ENCODE measurements at regions not wholly inside any gene's neighbourhood (a gene's known extent, or its start where the extent isn't known, plus 50 kb on each side); places are given as distances from the start of the nearest gene placed in this dataset.

DNA sequence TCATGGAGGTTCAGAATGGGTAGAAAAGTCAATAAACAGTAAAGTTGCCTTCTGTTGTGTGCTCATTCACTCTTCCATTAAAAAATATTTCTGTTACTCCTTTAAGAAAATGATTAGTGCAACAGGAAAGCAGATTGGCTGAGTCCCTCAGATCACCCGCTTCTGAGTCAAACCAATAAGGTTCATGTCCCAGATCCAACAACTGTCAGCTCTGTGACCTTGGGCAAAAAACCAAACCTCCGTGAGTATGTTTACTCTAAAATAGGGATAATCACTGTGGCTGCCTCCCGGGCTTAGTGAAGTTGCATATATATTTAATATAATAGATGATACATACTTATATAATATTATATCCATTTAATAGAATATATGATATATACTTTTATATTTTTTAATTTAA, 698.5 kb upstream of the RBFOX1 start:
- H3K4me1 ChIP-seq (ENCODE audit: low read length), result no peaks in the 10 kb centered on the region
- no peaks in the 10 kb centered on the region for H3K9me3 ChIP-seq (ENCODE audit: low read length)
- H3K36me3 ChIP-seq (ENCODE audit: insufficient read depth, low read length), result no peaks in the 10 kb centered on the region
- H3K4me2 ChIP-seq (ENCODE audit: low read depth, low read length, poor library complexity, severe bottlenecking), result no peak overlapping the region
- H3K27me3 ChIP-seq (ENCODE audit: low read length), result no peaks in the 10 kb centered on the region
- H2AFZ ChIP-seq (ENCODE audit: low read length), result no peak overlapping the region
- no peak overlapping the region for H3K9ac ChIP-seq (ENCODE audit: low read length)
- DNase-seq, result no peak
- H3K4me3 ChIP-seq (ENCODE audit: low read length), result no peak overlapping the region
- H3K79me2 ChIP-seq (ENCODE audit: low read length), result no peaks in the 10 kb centered on the region
- no peaks in the 10 kb centered on the region for H3K9me2 ChIP-seq (replicated peaks; ENCODE audit: insufficient read depth, low read length)
- H4K20me1 ChIP-seq (ENCODE audit: insufficient read depth, low read depth, low read length), result no peaks in the 10 kb centered on the region
- H3K27ac ChIP-seq (ENCODE audit: low read length), result no peak overlapping the region

DNA sequence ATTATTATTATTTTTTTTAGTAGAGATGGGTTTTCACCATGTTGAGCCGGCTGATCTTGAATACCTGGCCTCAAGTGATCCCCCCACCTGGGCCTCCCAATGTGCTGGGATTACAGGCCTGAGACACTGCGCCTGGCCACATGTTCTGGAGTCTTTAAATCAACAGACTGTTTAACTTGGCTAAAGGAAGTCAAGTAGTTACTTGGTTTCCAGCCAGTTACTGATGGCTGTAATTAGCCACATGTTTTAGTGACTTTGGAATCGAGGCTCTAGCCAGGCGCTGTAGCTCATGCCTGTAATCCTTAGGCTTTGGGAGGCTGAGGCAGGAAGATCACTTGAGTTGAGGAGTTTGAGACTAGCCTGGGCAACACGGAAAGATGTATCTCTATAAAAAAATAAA, 699.2 kb upstream of the RBFOX1 start:
- Histone ChIP-seq H3K9ac (ENCODE audit: low read length) (no peak overlapping the region), H3K36me3 (ENCODE audit: insufficient read depth, low read length) (no peaks in the 10 kb centered on the region), H3K4me2 (ENCODE audit: low read depth, low read length, poor library complexity, severe bottlenecking) (no peak overlapping the region), H3K27me3 (ENCODE audit: low read length) (no peaks in the 10 kb centered on the region), H3K4me3 (ENCODE audit: low read length) (no peak overlapping the region), H3K27ac (ENCODE audit: low read length) (no peak overlapping the region), H3K79me2 (ENCODE audit: low read length) (no peaks in the 10 kb centered on the region), H3K4me1 (ENCODE audit: low read length) (no peaks in the 10 kb centered on the region), H3K9me2 (replicated peaks; ENCODE audit: insufficient read depth, low read length) (no peaks in the 10 kb centered on the region), H2AFZ (ENCODE audit: low read length) (no peak overlapping the region), H3K9me3 (ENCODE audit: low read length) (no peaks in the 10 kb centered on the region), H4K20me1 (ENCODE audit: insufficient read depth, low read depth, low read length) (no peaks in the 10 kb centered on the region)
- no peak for DNase-seq

DNA sequence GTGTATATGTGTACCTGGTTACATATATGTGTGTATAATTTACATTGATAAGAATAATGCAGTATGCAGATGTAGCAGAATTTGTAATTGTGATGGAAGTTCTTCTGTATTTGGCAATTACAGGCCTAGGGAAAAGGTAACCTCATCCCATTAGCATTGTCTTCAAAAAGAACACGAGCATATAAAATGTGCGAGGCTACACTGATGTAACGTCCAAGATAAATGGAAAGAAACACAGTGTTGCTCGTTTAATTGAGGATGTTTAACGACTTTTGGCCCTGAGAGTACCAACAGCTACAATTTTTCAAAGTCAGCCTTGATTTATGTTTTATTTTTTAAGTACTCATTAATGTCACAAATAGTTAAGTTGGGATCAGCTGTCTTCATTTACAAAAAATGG, 703.5 kb upstream of the RBFOX1 start:
- H3K4me3 ChIP-seq (ENCODE audit: low read length), result no peak overlapping the region
- DNase-seq, result no peak
- H3K9ac ChIP-seq (ENCODE audit: low read length), result no peak overlapping the region
- H3K4me2 ChIP-seq (ENCODE audit: low read depth, low read length, poor library complexity, severe bottlenecking), result no peak overlapping the region
- no peaks in the 10 kb centered on the region for H3K9me2 ChIP-seq (replicated peaks; ENCODE audit: insufficient read depth, low read length)
- H3K27me3 ChIP-seq (ENCODE audit: low read length), result no peaks in the 10 kb centered on the region
- no peaks in the 10 kb centered on the region for H4K20me1 ChIP-seq (ENCODE audit: insufficient read depth, low read depth, low read length)
- H2AFZ ChIP-seq (ENCODE audit: low read length), result no peak overlapping the region
- H3K36me3 ChIP-seq (ENCODE audit: insufficient read depth, low read length), result no peaks in the 10 kb centered on the region
- H3K9me3 ChIP-seq (ENCODE audit: low read length), result peaks cover 7% of the 10 kb centered on the region
- no peaks in the 10 kb centered on the region for H3K4me1 ChIP-seq (ENCODE audit: low read length)
- no peaks in the 10 kb centered on the region for H3K79me2 ChIP-seq (ENCODE audit: low read length)
- no peak overlapping the region for H3K27ac ChIP-seq (ENCODE audit: low read length)

DNA sequence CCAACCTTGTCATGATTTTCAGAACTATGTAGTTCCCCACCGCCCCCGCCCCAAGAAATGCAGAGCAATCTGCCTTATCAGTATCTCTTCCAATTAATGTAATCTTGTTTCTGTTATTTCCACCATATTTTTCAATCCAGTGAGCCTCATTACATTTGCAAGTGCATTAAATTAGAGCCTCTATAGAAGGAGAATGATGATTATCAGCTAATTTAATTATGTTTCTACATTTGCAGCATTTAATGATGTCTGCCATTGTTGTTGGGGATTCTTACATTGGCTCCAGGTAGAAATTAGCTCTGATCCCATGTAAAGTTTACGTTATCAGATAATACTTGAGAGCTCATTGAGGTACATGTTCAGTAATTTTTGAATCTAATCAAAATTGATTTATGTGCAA, 707.0 kb upstream of the RBFOX1 start:
- Histone ChIP-seq H3K9me3 (ENCODE audit: low read length) (peaks cover 7% of the 10 kb centered on the region), H3K4me1 (ENCODE audit: low read length) (no peaks in the 10 kb centered on the region), H4K20me1 (ENCODE audit: insufficient read depth, low read depth, low read length) (no peaks in the 10 kb centered on the region), H2AFZ (ENCODE audit: low read length) (no peak overlapping the region), H3K27ac (ENCODE audit: low read length) (no peak overlapping the region), H3K9ac (ENCODE audit: low read length) (no peak overlapping the region), H3K4me2 (ENCODE audit: low read depth, low read length, poor library complexity, severe bottlenecking) (no peak overlapping the region), H3K4me3 (ENCODE audit: low read length) (no peak overlapping the region), H3K36me3 (ENCODE audit: insufficient read depth, low read length) (no peaks in the 10 kb centered on the region), H3K9me2 (replicated peaks; ENCODE audit: insufficient read depth, low read length) (no peaks in the 10 kb centered on the region), H3K27me3 (ENCODE audit: low read length) (no peaks in the 10 kb centered on the region), H3K79me2 (ENCODE audit: low read length) (no peaks in the 10 kb centered on the region)
- DNase-seq, result no peak

DNA sequence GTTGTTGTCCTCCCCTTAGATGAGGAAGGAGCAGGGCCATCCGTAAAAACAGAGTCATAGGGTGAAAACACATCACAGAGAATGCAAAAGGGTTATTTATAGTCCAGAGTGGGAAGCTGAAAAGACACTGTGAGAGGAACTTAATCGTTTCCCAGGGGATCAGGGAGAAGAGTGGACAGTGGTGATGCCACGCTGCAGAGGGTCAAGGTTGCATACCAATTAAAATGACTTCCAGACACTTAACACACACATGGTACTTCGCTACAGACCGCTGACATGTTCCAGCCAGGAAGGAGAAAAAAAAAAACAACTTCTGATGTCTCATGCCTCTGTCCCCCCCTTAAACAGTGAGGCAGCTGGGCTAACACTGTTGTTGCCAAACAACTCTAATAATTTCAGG, 713.8 kb upstream of the RBFOX1 start:
- no peak overlapping the region for H3K27ac ChIP-seq (ENCODE audit: low read length)
- no peaks in the 10 kb centered on the region for H3K9me2 ChIP-seq (replicated peaks; ENCODE audit: insufficient read depth, low read length)
- peaks cover 8% of the 10 kb centered on the region; the same call in 1 of the 2 replicates for H3K9me3 ChIP-seq (ENCODE audit: low read length)
- no peak overlapping the region for H3K4me3 ChIP-seq (ENCODE audit: low read length)
- no peaks in the 10 kb centered on the region for H3K36me3 ChIP-seq (ENCODE audit: insufficient read depth, low read length)
- H3K4me1 ChIP-seq (ENCODE audit: low read length), result no peaks in the 10 kb centered on the region
- no peaks in the 10 kb centered on the region for H3K27me3 ChIP-seq (ENCODE audit: low read length)
- H4K20me1 ChIP-seq (ENCODE audit: insufficient read depth, low read depth, low read length), result no peaks in the 10 kb centered on the region
- H3K79me2 ChIP-seq (ENCODE audit: low read length), result no peaks in the 10 kb centered on the region
- DNase-seq, result no peak
- H3K9ac ChIP-seq (ENCODE audit: low read length), result no peak overlapping the region
- no peak overlapping the region for H3K4me2 ChIP-seq (ENCODE audit: low read depth, low read length, poor library complexity, severe bottlenecking)
- H2AFZ ChIP-seq (ENCODE audit: low read length), result no peak overlapping the region

DNA sequence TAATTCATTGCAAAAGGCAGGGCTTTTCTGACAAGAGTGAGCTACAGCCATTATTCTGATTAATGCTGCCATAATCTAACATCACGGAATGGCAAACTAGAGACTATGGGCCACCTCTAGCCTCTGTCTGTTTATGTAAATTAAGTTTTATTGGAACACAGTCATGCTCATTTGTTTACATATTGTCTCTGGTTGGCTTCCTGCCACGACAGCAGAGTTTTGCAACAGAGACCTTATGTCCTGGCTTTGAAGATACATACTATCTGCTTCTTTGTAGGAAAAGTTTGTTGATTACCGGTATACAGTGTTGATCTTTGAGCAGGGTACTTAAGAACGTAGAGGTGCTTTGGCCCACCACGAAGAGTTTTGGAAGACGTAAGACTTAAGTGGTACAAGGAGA, 715.9 kb upstream of the RBFOX1 start:
- Histone ChIP-seq H3K27me3 (ENCODE audit: low read length) (no peaks in the 10 kb centered on the region), H3K9ac (ENCODE audit: low read length) (no peak overlapping the region), H3K4me3 (ENCODE audit: low read length) (no peak overlapping the region), H3K36me3 (ENCODE audit: insufficient read depth, low read length) (no peaks in the 10 kb centered on the region), H3K27ac (ENCODE audit: low read length) (no peak overlapping the region), H3K4me2 (ENCODE audit: low read depth, low read length, poor library complexity, severe bottlenecking) (no peak overlapping the region), H3K79me2 (ENCODE audit: low read length) (no peaks in the 10 kb centered on the region), H3K9me3 (ENCODE audit: low read length) (peaks cover 13% of the 10 kb centered on the region; the same call in 1 of the 2 replicates), H3K4me1 (ENCODE audit: low read length) (no peaks in the 10 kb centered on the region), H3K9me2 (replicated peaks; ENCODE audit: insufficient read depth, low read length) (no peaks in the 10 kb centered on the region), H2AFZ (ENCODE audit: low read length) (no peak overlapping the region), H4K20me1 (ENCODE audit: insufficient read depth, low read depth, low read length) (no peaks in the 10 kb centered on the region)
- DNase-seq, result no peak

DNA sequence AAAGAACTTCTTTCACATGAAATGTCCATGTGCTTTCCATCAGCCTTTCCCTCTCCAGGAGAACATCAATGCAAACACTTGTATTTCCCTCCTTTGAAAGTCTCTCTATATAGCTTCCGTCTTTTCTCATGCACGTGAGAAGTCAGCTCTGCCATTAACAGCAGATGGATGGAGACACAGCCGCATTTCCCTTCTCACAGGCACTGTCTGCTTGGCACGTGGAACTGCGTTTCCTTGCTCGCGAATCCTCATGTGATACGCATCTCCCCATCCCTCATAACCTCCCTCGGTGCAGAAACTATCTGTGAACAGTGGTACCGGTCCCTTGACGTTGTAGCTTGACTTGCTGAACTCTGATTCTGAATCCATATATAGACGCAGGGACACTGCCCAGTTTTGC, 717.0 kb upstream of the RBFOX1 start:
- H3K79me2 ChIP-seq (ENCODE audit: low read length), result no peaks in the 10 kb centered on the region
- H3K36me3 ChIP-seq (ENCODE audit: insufficient read depth, low read length), result no peaks in the 10 kb centered on the region
- H3K9ac ChIP-seq (ENCODE audit: low read length), result no peak overlapping the region
- no peak overlapping the region for H3K4me3 ChIP-seq (ENCODE audit: low read length)
- H3K4me2 ChIP-seq (ENCODE audit: low read depth, low read length, poor library complexity, severe bottlenecking), result no peak overlapping the region
- H3K27ac ChIP-seq (ENCODE audit: low read length), result no peak overlapping the region
- H4K20me1 ChIP-seq (ENCODE audit: insufficient read depth, low read depth, low read length), result no peaks in the 10 kb centered on the region
- no peaks in the 10 kb centered on the region for H3K9me2 ChIP-seq (replicated peaks; ENCODE audit: insufficient read depth, low read length)
- no peaks in the 10 kb centered on the region for H3K4me1 ChIP-seq (ENCODE audit: low read length)
- H3K9me3 ChIP-seq (ENCODE audit: low read length), result peaks cover 20% of the 10 kb centered on the region
- no peaks in the 10 kb centered on the region for H3K27me3 ChIP-seq (ENCODE audit: low read length)
- no peak for DNase-seq
- no peak overlapping the region for H2AFZ ChIP-seq (ENCODE audit: low read length)

DNA sequence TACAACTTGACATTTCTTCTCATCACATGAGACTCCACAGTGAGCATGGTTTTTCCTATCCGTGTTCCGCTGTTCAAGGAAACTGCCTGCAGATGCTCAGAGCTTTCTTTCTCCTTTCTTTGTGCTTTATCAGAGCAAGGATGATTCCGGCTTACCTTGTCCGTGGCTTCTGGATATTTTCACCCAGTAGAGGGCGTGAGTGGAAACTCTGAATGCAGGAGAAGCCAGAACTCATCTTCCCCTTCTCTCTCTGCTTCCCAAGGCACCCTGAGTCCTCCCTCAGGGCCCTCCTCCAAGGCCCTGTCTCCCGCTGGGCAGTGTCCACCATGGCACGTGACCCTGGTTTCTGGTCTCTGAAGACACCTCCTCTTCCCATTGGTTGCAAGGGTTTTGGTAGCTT, 721.1 kb upstream of the RBFOX1 start:
- H3K79me2 ChIP-seq (ENCODE audit: low read length), result no peaks in the 10 kb centered on the region
- H3K9me2 ChIP-seq (replicated peaks; ENCODE audit: insufficient read depth, low read length), result no peaks in the 10 kb centered on the region
- H3K9ac ChIP-seq (ENCODE audit: low read length), result no peak overlapping the region
- no peak overlapping the region for H3K4me2 ChIP-seq (ENCODE audit: low read depth, low read length, poor library complexity, severe bottlenecking)
- H4K20me1 ChIP-seq (ENCODE audit: insufficient read depth, low read depth, low read length), result no peaks in the 10 kb centered on the region
- peaks cover 22% of the 10 kb centered on the region for H3K9me3 ChIP-seq (ENCODE audit: low read length)
- DNase-seq, result no peak
- no peaks in the 10 kb centered on the region for H3K27me3 ChIP-seq (ENCODE audit: low read length)
- no peak overlapping the region for H3K27ac ChIP-seq (ENCODE audit: low read length)
- H3K4me1 ChIP-seq (ENCODE audit: low read length), result no peaks in the 10 kb centered on the region
- H3K36me3 ChIP-seq (ENCODE audit: insufficient read depth, low read length), result no peaks in the 10 kb centered on the region
- no peak overlapping the region for H2AFZ ChIP-seq (ENCODE audit: low read length)
- H3K4me3 ChIP-seq (ENCODE audit: low read length), result no peak overlapping the region

DNA sequence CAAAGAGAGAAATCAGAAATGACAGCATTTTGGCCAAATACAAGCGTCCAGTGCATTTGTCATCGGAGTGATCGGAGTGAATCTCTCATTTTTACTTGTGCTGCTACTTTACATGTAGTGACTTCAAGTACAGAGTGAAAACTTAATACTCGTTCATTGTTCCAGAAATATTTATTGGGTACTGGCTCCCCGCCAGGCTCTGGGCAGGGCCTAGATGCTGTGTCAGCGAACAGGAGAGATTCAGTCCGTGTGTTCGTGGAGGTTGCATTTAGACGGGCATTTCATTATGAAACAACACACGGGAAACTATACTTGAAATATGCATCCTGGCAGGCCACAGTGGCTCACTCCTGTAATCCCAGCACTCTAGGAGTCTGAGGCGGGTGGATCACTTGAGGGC, 727.2 kb upstream of the RBFOX1 start:
- Histone ChIP-seq H3K4me1 (ENCODE audit: low read length) (no peaks in the 10 kb centered on the region), H3K36me3 (ENCODE audit: insufficient read depth, low read length) (no peaks in the 10 kb centered on the region), H3K27ac (ENCODE audit: low read length) (no peak overlapping the region), H3K9me2 (replicated peaks; ENCODE audit: insufficient read depth, low read length) (no peaks in the 10 kb centered on the region), H4K20me1 (ENCODE audit: insufficient read depth, low read depth, low read length) (no peaks in the 10 kb centered on the region), H3K4me2 (ENCODE audit: low read depth, low read length, poor library complexity, severe bottlenecking) (no peak overlapping the region), H3K9me3 (ENCODE audit: low read length) (peaks cover 3% of the 10 kb centered on the region; the same call in 1 of the 2 replicates), H2AFZ (ENCODE audit: low read length) (no peak overlapping the region), H3K27me3 (ENCODE audit: low read length) (no peaks in the 10 kb centered on the region), H3K79me2 (ENCODE audit: low read length) (no peaks in the 10 kb centered on the region), H3K4me3 (ENCODE audit: low read length) (no peak overlapping the region), H3K9ac (ENCODE audit: low read length) (no peak overlapping the region)
- no peak for DNase-seq

Data from Karpas-422 (cell line).